SK-N-MC (cell line): ENCODE measurements at regions not wholly inside any gene's neighbourhood (a gene's known extent, or its start where the extent isn't known, plus 50 kb on each side); places are given as distances from the start of the nearest gene placed in this dataset.

ENCODE experiments used
- EZH2 ChIP-seq: fragments of 200-600 bp; sonication (generic); IDR thresholded peaks from one replicate; pipeline ENCODE4 v1.6.1; 2017; ENCODE audit warnings: antibody characterized with exemption
- POLR2AphosphoS5 ChIP-seq: IDR thresholded peaks from 2 replicates; pipeline ENCODE4 v1.6.1; 2012; ENCODE audit warnings: mild to moderate bottlenecking, low read depth, low read length, borderline replicate concordance

GRCh38 chr2:136253288-136254004 is 135.5 kb upstream of the CXCR4 start:
- TF ChIP-seq EZH2 (no peak), POLR2AphosphoS5 (no peak)
